Left colon (tissue), 2 donors: ENCODE measurements at regions not wholly inside any gene's neighbourhood (a gene's known extent, or its start where the extent isn't known, plus 50 kb on each side); places are given as distances from the start of the nearest gene placed in this dataset.

ENCODE experiments used
- ATAC-seq: fragments of 200-7000 bp; cut with Tn5 transposase; one replicate; pipeline ENCODE4 v1.9.1; 2020; ENCODE audit warnings: mild to moderate bottlenecking, moderate library complexity
- DNase-seq, 2 donors: peaks; one replicate each; pipeline ENCODE4 v3.0.0-alpha.2; 2020
- intact Hi-C, 2 donors: fragments of 100-400 bp; cut with DNase I in 1 of 2; cut with micrococcal nuclease in 1 of 2; formaldehyde crosslinking; loops; one replicate each; pipeline versions ENCODE4 v1.11.2 to v1.14.0; 2022; cut with DNase I, micrococcal nuclease
- donor health status: DM: no; HTN: no; CAD: no.
- donor health status: DM: yes; HTN: yes; CAD: no.

DNA sequence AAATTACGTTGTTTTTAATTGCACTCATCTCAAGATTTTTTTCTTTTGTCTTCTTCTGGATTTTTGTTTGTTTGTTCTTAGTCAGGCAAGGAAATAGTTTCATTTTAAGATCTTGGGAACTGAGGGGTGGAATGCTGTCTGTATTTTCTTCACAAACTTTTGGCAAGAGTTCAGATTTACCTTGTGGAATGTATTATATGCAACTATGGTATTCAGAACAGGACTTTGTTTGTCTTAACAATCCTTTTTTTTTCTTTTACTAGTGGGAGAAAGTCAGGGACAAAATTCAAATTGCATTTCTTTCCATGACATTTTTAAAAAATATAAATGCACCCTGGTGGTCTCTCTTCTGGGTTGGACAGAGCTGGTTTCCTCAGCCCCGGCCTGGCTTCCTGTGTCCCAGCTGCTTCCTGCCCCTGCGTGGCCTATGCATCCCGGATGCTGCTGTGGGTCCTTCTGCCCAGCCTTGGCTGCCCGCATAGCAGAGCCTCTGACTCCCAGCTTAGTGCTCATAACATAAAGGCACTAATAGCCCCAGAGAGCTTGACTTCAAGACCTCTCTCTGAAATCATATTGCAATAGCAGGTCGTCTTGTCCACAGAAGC lies 520.7 kb downstream of the QKI start:
- DNase-seq (no peak), ATAC-seq (no peak)

GRCh38 chr6:163930012-163930411 lies 515.5 kb downstream of the QKI start:
- intact Hi-C loops: no loop called here
- no peak for ATAC-seq
- no peak for DNase-seq

More for the DNA sequence above, 520.7 kb downstream of the QKI start:
- intact Hi-C loops: no loop called here

GRCh38 chr6:163929538-163929937 lies 515.0 kb downstream of the QKI start:
- intact Hi-C loops: no loop called here
- ATAC-seq (no peak), DNase-seq (no peak)

- intact Hi-C loops: no loop called here
- ATAC-seq (no peak), DNase-seq (no peak)
Measured at GRCh38 chr6:163926642-163927041, 512.1 kb downstream of the QKI start.

GRCh38 chr6:163925839-163926238 lies 511.3 kb downstream of the QKI start:
- intact Hi-C loops: no loop called here
- DNase-seq (no peak), ATAC-seq (no peak)

GRCh38 chr6:163923658-163924411 lies 509.3 kb downstream of the QKI start:
- no peak for ATAC-seq
- no peak for DNase-seq
- intact Hi-C loops: no loop called here

GRCh38 chr6:163922562-163922961 lies 508.0 kb downstream of the QKI start:
- intact Hi-C loops: no loop called here
- no peak for ATAC-seq
- DNase-seq: no peak

GRCh38 chr6:163919652-163920051 lies 505.1 kb downstream of the QKI start:
- ATAC-seq (no peak), DNase-seq (no peak)
- intact Hi-C loops: no loop called here

DNA sequence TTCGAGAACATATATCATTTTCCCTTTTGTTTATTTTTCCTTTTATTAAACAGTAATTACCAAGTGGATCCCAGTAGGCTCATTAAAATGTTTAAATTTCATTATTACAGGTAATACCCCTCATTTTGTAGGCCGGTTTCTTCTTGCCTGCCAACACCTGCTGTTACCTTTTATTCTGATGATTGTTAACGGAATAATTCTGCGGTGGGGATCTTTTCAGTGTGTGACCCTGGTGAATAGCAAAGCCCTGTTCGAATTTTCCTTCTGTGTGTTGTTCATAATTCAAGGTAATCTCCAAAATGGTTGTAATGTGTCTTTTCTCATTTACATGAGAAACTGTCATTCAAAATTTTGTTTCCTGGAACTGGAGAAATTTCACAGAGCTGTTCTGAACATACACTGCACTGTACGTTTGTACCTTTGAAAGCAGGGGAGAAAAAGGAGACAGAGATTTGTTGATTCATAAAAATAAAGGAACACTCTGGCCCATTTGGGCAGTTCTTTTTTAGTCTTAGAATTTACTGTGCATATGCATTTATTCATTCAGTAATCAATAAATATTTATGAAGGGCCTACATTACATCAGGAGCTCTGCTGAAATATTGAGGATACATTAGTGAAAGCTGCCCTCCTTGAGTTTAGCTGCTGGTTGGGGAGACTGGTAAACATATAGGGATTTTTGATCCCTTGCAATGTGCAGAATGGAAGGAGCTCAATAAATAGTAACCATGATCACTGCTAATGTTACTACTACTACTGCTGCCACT lies 502.0 kb downstream of the QKI start:
- intact Hi-C loops: no loop called here
- DNase-seq: no peak
- no peak for ATAC-seq

GRCh38 chr6:163915131-163915530 lies 500.6 kb downstream of the QKI start:
- intact Hi-C loops: no loop called here
- ATAC-seq: no peak
- DNase-seq: no peak

DNA sequence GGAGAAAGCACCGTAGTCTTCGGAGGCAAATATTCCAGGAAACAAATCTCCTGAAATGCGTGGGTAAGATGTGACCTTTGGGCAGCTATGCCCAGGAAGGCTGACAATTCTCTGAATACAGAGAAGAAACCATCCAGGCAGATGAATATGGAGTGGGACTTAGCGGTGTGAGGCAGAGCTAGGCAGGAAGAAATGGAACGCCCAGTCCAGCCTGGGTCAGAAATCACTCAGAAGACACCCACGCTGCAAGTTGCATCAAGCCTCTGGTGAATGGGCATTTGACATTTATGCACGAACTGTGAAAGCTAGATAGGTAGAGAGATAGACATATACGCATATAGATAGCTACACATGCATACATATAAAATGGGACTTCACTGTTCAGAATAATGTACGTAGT lies 498.5 kb downstream of the QKI start:
- intact Hi-C loops: no loop called here
- DNase-seq: no peak
- no peak for ATAC-seq

DNA sequence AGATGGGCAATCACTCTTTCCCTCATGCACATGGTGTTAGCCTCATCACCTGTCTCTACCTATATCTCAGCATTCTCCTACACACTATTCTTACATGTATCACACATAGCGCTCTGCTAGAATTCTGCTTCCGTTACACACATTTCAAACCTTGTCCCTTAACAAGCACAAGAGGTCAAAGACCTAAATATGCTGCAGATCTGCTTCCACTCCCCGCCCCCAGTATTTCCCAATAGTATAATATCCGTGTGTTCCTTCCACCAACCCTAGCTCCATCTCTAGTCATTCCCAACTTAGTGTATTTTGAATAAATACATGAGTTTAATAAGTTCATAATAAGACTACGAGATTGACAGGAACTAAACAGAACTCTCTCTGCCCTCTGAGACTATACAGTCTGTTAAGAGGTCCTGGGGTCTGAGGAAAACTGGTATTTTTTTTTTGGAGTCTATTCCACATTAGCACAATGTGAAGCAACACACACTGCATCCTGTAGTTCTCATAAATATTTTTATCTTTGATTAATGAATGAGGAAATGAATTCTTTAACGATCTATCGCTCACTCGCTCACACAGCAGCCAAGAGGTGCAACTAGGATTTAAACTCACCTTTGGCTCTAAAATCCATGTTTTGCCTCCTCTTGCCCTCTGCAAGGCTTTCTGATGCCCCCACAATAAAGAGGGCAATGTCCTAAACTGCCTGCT lies 491.6 kb downstream of the QKI start:
- intact Hi-C loops: no loop called here
- DNase-seq (no peak), ATAC-seq (no peak)

DNA sequence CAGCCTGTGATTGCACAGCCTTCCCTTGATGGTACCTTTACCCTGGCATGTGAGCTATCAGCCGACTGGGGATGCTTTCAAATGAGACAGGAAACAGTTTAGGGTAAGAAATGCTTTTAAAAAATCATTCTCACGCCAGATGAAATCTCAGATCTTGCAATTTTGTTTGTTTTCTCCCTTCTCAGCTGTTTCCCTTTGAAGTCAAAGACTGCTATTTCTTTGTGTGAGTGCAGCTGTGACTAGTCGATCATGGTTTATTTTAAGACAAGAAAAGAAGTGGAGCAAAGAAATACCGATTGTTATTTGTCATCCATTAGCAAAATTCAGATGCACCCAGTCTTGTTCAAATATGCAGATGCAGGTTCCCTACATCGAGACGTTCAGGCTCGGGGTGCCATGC lies 489.7 kb downstream of the QKI start:
- DNase-seq (no peak), ATAC-seq (no peak)
- intact Hi-C loops: no loop called here

DNA sequence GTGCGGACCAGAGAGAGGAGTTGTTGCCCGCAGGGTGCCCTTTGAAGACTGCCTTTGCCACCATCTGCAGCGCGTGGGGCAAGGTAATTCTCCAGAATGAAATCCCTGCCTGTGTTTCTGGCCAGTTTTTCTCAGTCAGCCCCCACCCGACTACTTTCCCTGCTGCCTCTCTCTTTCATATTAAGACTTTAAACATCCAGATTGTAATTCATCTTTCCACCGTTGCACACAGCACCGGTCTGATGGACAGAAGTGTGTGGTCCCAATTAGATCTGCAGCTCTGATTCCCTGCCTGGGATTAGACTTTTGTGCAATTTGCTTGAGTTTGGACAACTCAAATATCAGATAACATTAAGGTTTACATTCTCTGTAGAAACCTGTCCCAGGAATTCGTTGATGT lies 489.0 kb downstream of the QKI start:
- ATAC-seq (no peak), DNase-seq (no peak)
- intact Hi-C loops: no loop called here

DNA sequence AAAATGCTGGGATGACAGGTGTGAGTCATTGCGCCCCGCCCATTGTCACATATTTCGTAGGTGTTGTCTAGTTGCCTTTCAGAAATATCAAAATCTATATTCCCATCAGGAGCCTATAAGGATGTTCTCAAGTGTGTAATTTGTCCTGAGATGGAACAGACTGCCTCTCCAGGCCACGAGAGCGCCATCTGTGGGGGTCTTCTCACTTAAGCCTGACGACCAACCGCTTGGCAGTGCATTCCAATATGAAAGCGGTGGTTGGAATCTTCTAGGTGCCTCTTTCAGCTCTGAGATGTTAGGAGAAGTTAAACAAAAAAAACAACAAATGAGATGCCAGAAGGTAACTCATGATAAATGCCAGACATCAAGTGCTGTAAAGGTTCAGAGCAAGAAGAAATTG lies 488.5 kb downstream of the QKI start:
- ATAC-seq (no peak), DNase-seq (no peak)
- intact Hi-C loops: no loop called here

DNA sequence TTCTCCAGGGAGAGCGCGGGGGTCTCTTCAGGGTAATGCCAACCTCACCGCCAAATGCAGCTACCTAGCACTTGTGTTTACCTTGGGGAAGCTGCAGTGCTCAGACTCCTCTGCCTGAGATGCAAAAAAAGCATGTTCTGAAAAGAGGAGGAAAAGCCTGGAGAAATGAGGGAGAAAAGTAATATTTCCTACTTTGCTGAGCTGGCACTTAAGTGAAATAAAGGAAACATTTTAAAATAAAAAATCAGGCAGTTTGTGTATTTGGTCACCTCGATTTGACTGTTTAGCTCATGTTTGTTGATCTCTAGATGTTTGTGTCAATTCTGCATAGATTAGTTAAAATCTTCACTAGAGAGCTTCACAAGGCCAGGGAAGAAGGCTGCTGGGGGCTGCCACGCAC lies 487.2 kb downstream of the QKI start:
- DNase-seq: no peak
- intact Hi-C loops: no loop called here
- no peak for ATAC-seq

- DNase-seq (no peak), ATAC-seq (no peak)
- intact Hi-C loops: no loop called here
Measured at GRCh38 chr6:163900570-163900969, 486.1 kb downstream of the QKI start.

GRCh38 chr6:163897669-163898068 lies 483.2 kb downstream of the QKI start:
- DNase-seq (no peak), ATAC-seq (no peak)
- intact Hi-C loops: no loop called here

DNA sequence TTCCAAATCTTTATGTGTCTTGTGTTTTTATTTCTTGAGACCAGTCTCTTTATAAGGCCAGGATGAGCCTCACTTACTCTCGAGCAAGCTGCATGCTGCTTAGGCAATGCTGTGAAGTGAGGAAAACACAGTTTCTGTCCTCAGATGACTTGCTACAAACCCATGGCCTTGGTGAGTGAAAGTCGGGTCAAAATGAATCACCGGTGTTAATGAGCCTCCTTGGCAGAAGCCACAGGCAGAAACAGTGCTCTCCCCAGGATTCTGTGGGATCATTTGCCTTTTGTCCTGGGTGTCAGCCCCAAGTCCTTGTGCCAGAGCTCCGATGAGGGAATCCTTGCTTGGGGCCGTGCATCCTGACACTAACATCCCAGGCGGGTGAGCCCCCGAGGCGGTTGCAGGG lies 482.5 kb downstream of the QKI start:
- DNase-seq (no peak), ATAC-seq (no peak)
- intact Hi-C loops: no loop called here

GRCh38 chr6:163895162-163895561 lies 480.6 kb downstream of the QKI start:
- intact Hi-C loops: no loop called here
- DNase-seq (no peak), ATAC-seq (no peak)
